Effector memory CD8-positive, alpha-beta T cell (primary cell): ENCODE measurements at regions not wholly inside any gene's neighbourhood (a gene's known extent, or its start where the extent isn't known, plus 50 kb on each side); places are given as distances from the start of the nearest gene placed in this dataset.

Experiments
- ATAC-seq: fragments of 150-1000 bp; cut with Tn5 transposase; replicated peaks from 2 replicates; pipeline ENCODE4 v1.10.0; 2021; ENCODE audit warnings: mild to moderate bottlenecking, moderate library complexity
- DNase-seq, 3 experiments: peaks; one replicate each; pipeline ENCODE4 v3.0.0; 2021
- H3K27ac Mint-ChIP-seq, 2 donors: one replicate each; pipeline ENCODE4 v1.8.0; 2022; ENCODE audit warnings: mild to moderate bottlenecking in 2 of 2, mixed read lengths in 2 of 2, moderate library complexity in 2 of 2
- H3K27me3 Mint-ChIP-seq, 2 donors: one replicate each; pipeline ENCODE4 v1.8.0; 2022; ENCODE audit warnings: mixed read lengths in 2 of 2
- H3K36me3 Mint-ChIP-seq: one replicate; pipeline ENCODE4 v1.8.0; 2022; ENCODE audit warnings: mild to moderate bottlenecking, moderate library complexity, mixed read lengths; ENCODE audit not compliant: insufficient read depth
- H3K4me1 Mint-ChIP-seq, 2 donors: one replicate each; pipeline ENCODE4 v1.8.0; 2022; ENCODE audit warnings: low read depth in 2 of 2, mixed read lengths in 2 of 2
- H3K4me3 Mint-ChIP-seq, 2 donors: one replicate each; pipeline ENCODE4 v1.8.0; 2022; ENCODE audit warnings: mild to moderate bottlenecking in 2 of 2, mixed read lengths in 2 of 2, moderate library complexity in 2 of 2
- H3K9me3 Mint-ChIP-seq, 2 donors: one replicate each; pipeline ENCODE4 v1.8.0; 2022; ENCODE audit warnings: mixed read lengths in 2 of 2

- H3K4me1 Mint-ChIP-seq, result no peaks in the 10 kb centered on the region
- no peaks in the 10 kb centered on the region for H3K27me3 Mint-ChIP-seq
- no peak overlapping the region for H3K27ac Mint-ChIP-seq
- ATAC-seq (no peak), DNase-seq (no peak)
- H3K36me3 Mint-ChIP-seq, result no peaks in the 10 kb centered on the region
- no peak overlapping the region for H3K4me3 Mint-ChIP-seq
- peaks cover 10 to 25% of the 10 kb centered on the region in 2 donors for H3K9me3 Mint-ChIP-seq
Measured at GRCh38 chr3:36197151-36197550, 183.2 kb upstream of the STAC start.

GRCh38 chr3:36201546-36201945 is 178.8 kb upstream of the STAC start:
- Mint-ChIP-seq H3K27me3 (no peaks in the 10 kb centered on the region), H3K9me3 (peaks cover 5 to 17% of the 10 kb centered on the region in 2 donors), H3K4me1 (no peaks in the 10 kb centered on the region), H3K27ac (no peak overlapping the region), H3K36me3 (no peaks in the 10 kb centered on the region), H3K4me3 (no peak overlapping the region)
- DNase-seq (no peak), ATAC-seq (no peak)

- Mint-ChIP-seq H3K27ac (no peak overlapping the region), H3K4me1 (no peaks in the 10 kb centered on the region), H3K9me3 (peaks cover 7 to 8% of the 10 kb centered on the region in 2 donors), H3K4me3 (no peak overlapping the region), H3K27me3 (no peaks in the 10 kb centered on the region), H3K36me3 (no peaks in the 10 kb centered on the region)
- ATAC-seq (no peak), DNase-seq (no peak)
Measured at GRCh38 chr3:36206956-36207580, 173.2 kb upstream of the STAC start.

- DNase-seq (no peak), ATAC-seq (no peak)
- Mint-ChIP-seq H3K9me3 (peaks cover 6 to 8% of the 10 kb centered on the region in 2 donors), H3K27me3 (no peaks in the 10 kb centered on the region), H3K27ac (no peak overlapping the region), H3K36me3 (no peaks in the 10 kb centered on the region), H3K4me1 (no peaks in the 10 kb centered on the region), H3K4me3 (no peak overlapping the region)
Measured at GRCh38 chr3:36210840-36211651, 169.3 kb upstream of the STAC start.

DNA sequence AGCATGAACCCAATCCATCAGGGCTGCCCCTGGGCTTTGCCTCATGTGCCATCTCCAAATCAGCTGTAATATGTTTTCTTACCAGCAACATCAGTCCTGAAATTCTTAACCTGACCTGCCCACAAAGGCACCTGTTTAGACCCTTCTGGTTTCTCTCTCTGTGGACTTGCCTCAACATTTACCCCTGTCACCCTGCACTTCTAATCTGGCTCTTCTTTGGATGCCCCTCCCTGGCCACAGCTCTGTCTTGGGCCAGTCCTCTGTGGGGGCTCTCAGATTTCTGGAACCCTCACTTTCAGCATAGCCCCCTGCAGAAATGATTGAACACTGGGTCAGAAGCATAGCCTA is 168.7 kb upstream of the STAC start:
- Mint-ChIP-seq H3K9me3 (peaks cover 6 to 8% of the 10 kb centered on the region in 2 donors), H3K27ac (no peak overlapping the region), H3K36me3 (no peaks in the 10 kb centered on the region), H3K27me3 (no peaks in the 10 kb centered on the region), H3K4me3 (no peak overlapping the region), H3K4me1 (no peaks in the 10 kb centered on the region)
- no peak for DNase-seq
- no peak for ATAC-seq

- Mint-ChIP-seq H3K27me3 (no peaks in the 10 kb centered on the region), H3K9me3 (peaks cover 6 to 8% of the 10 kb centered on the region in 2 donors), H3K4me3 (no peak overlapping the region), H3K36me3 (no peaks in the 10 kb centered on the region), H3K4me1 (no peaks in the 10 kb centered on the region), H3K27ac (no peak overlapping the region)
- ATAC-seq (no peak), DNase-seq (no peak)
Measured at GRCh38 chr3:36212251-36212650, 168.1 kb upstream of the STAC start.

GRCh38 chr3:36214460-36214859 is 165.8 kb upstream of the STAC start:
- H3K27me3 Mint-ChIP-seq, result no peaks in the 10 kb centered on the region
- no peak for ATAC-seq
- H3K9me3 Mint-ChIP-seq, result peaks cover 11 to 15% of the 10 kb centered on the region in 2 donors
- H3K27ac Mint-ChIP-seq, result no peak overlapping the region
- H3K4me3 Mint-ChIP-seq, result no peak overlapping the region
- H3K4me1 Mint-ChIP-seq, result no peaks in the 10 kb centered on the region
- H3K36me3 Mint-ChIP-seq, result no peaks in the 10 kb centered on the region
- DNase-seq, result no peak

DNA sequence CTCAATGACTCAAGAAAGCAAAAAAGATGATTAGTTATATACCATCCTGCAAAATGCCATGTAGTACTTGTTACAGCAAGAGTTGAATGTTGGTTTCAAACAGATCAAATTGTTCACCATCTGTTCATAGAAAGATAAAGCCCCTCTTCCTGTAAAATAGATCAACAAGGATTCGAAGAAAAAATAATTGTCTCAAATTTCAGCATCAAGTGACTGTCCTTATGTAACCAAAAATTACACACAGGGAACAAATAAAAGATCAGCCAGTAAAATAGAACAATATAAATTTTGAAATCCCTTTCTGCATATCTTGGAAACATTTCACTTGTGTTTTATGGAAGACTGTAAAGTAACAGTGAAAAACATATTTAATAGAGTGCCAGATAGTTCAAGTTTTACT is 165.1 kb upstream of the STAC start:
- DNase-seq (no peak), ATAC-seq (no peak)
- Mint-ChIP-seq H3K4me3 (no peak overlapping the region), H3K36me3 (no peaks in the 10 kb centered on the region), H3K4me1 (no peaks in the 10 kb centered on the region), H3K27ac (no peak overlapping the region), H3K9me3 (peaks cover 8 to 9% of the 10 kb centered on the region in 2 donors), H3K27me3 (no peaks in the 10 kb centered on the region)

GRCh38 chr3:36219398-36219797 is 160.9 kb upstream of the STAC start:
- ATAC-seq (no peak), DNase-seq (no peak)
- Mint-ChIP-seq H3K4me1 (no peaks in the 10 kb centered on the region), H3K4me3 (no peak overlapping the region), H3K36me3 (no peaks in the 10 kb centered on the region), H3K9me3 (peaks cover 5 to 8% of the 10 kb centered on the region in 2 donors), H3K27ac (no peak overlapping the region), H3K27me3 (no peaks in the 10 kb centered on the region)

- H3K27me3 Mint-ChIP-seq, result no peaks in the 10 kb centered on the region
- no peak for DNase-seq
- H3K9me3 Mint-ChIP-seq, result peaks cover 6 to 8% of the 10 kb centered on the region in 2 donors
- ATAC-seq, result no peak
- no peak overlapping the region for H3K27ac Mint-ChIP-seq
- H3K4me3 Mint-ChIP-seq, result no peak overlapping the region
- H3K4me1 Mint-ChIP-seq, result no peaks in the 10 kb centered on the region
- no peaks in the 10 kb centered on the region for H3K36me3 Mint-ChIP-seq
Measured at GRCh38 chr3:36220173-36220572, 160.1 kb upstream of the STAC start.

GRCh38 chr3:36221975-36222374 is 158.3 kb upstream of the STAC start:
- Mint-ChIP-seq H3K27me3 (no peaks in the 10 kb centered on the region), H3K4me3 (no peak overlapping the region), H3K4me1 (no peaks in the 10 kb centered on the region)

DNA sequence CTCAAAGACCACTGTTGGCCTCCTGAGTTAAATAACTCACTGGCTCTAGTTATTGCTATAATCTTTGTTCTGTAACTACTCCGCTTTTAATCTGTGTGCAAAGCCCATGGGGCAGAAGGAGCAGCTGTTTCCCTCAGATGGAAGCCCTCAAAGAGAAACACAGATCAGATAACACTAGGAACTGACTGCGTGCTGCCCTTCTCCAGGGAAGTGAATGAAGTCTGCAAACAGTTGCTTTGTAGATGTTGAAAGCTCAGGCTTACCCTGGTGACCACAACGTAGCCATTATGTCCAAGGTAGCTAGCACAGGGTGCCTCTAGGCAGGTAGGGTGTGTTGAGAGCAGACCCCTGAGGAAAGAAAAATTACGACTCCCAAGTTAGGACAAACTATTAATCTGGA is 152.3 kb upstream of the STAC start:
- H3K4me1 Mint-ChIP-seq, result no peaks in the 10 kb centered on the region
- DNase-seq, result no peak
- no peak for ATAC-seq
- no peak overlapping the region for H3K27ac Mint-ChIP-seq
- H3K4me3 Mint-ChIP-seq, result no peak overlapping the region
- no peaks in the 10 kb centered on the region for H3K36me3 Mint-ChIP-seq
- no peaks in the 10 kb centered on the region for H3K27me3 Mint-ChIP-seq
- H3K9me3 Mint-ChIP-seq, result peaks cover 0 to 5% of the 10 kb centered on the region in 2 donors

More at GRCh38 chr3:36221975-36222374, 158.3 kb upstream of the STAC start:
- no peak for ATAC-seq
- Mint-ChIP-seq H3K9me3 (peaks cover 8% of the 10 kb centered on the region in 2 donors), H3K27ac (no peak overlapping the region), H3K36me3 (no peaks in the 10 kb centered on the region)
- DNase-seq, result no peak

GRCh38 chr3:36229496-36229895 is 150.8 kb upstream of the STAC start:
- no peak overlapping the region for H3K27ac Mint-ChIP-seq
- H3K27me3 Mint-ChIP-seq, result no peaks in the 10 kb centered on the region
- peaks cover 7 to 9% of the 10 kb centered on the region in 2 donors for H3K9me3 Mint-ChIP-seq
- H3K4me1 Mint-ChIP-seq, result no peaks in the 10 kb centered on the region
- DNase-seq (no peak), ATAC-seq (no peak)
- no peak overlapping the region for H3K4me3 Mint-ChIP-seq
- no peaks in the 10 kb centered on the region for H3K36me3 Mint-ChIP-seq

DNA sequence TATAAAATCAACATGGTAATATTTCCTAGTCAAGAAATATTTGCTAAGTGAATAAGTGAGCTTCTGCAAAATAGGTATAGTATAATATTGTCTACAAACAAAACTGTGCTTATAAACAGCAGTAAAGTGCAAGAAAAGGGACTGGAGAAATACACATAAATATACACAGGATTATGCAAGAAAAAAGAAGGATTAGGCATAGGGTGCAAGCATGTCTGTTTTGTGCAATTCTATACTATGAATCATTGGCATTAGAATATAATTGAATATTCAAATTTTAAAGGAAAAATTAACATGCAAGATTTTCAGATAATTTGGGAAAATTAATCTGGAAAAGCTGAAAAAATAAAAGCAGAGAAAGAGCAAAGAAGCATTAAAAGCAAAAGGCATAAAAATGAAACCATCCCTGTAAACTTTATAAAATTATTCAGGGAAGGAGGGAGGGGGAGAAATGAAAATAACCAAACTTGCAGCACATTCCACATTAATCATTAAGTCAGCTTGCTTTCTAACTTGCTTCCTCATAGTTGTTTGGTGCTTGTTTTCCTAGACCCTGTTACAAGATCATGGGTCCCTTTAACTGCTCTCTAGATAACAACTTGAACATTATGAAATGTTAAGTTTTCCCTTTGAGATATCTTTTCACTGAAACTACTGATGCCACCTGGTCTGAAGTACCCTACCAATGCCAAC is 147.4 kb upstream of the STAC start:
- Mint-ChIP-seq H3K36me3 (no peaks in the 10 kb centered on the region), H3K27me3 (no peaks in the 10 kb centered on the region), H3K4me1 (no peaks in the 10 kb centered on the region), H3K9me3 (peaks cover 10 to 15% of the 10 kb centered on the region in 2 donors), H3K4me3 (no peak overlapping the region), H3K27ac (no peak overlapping the region)
- DNase-seq (no peak), ATAC-seq (no peak)
